ENCODE measurements at regions not wholly inside any gene's neighbourhood (a gene's known extent, or its start where the extent isn't known, plus 50 kb on each side); places are given as distances from the start of the nearest gene placed in this dataset.

GRCh38 chr10:30188101-30188500 is 128.7 kb upstream of the JCAD start:
- TF ChIP-seq CTCF (IDR thresholded peaks at IDR 0.05 in 2 of 3, conservative IDR thresholded peaks at IDR 0.05 in 1 of 3; ENCODE audit: control insufficient read depth in 2 of 3, extremely low read depth in 1 of 3, insufficient read depth in 1 of 3, low read depth in 3 of 3, low read length in 3 of 3), result no peak
- no peak for TF ChIP-seq TCF7 (IDR thresholded peaks at IDR 0.05; ENCODE audit: borderline replicate concordance)
- TF ChIP-seq TARDBP (IDR thresholded peaks at IDR 0.05; ENCODE audit: borderline replicate concordance), result no peak
- TF ChIP-seq EZH2 (IDR thresholded peaks at IDR 0.05; ENCODE audit: borderline replicate concordance, control insufficient read depth, low read depth, low read length), result no peak
- no peak for TF ChIP-seq HDAC2 (IDR thresholded peaks at IDR 0.05)
- TF ChIP-seq RELA (IDR thresholded peaks at IDR 0.05; ENCODE audit: borderline replicate concordance, partially characterized antibody), result no peak
- no peak for TF ChIP-seq JUND (IDR thresholded peaks at IDR 0.05; ENCODE audit: low read depth, low read length)
- no peak for TF ChIP-seq RFX5 (IDR thresholded peaks at IDR 0.05; ENCODE audit: low read depth, low read length)
- no peak for TF ChIP-seq NFYA (IDR thresholded peaks at IDR 0.05; ENCODE audit: borderline replicate concordance, low read depth, low read length)
- no peak for TF ChIP-seq TBL1XR1 (IDR thresholded peaks at IDR 0.05; ENCODE audit: low read depth, low read length)
- no peak for TF ChIP-seq ZBTB33 (IDR thresholded peaks at IDR 0.05)
- TF ChIP-seq NBN (IDR thresholded peaks at IDR 0.05), result no peak

Measured in GM12878 (cell line).